Neural progenitor cell (in vitro differentiated cells): ENCODE measurements at regions not wholly inside any gene's neighbourhood (a gene's known extent, or its start where the extent isn't known, plus 50 kb on each side); places are given as distances from the start of the nearest gene placed in this dataset.

Source experiments
- CTCF ChIP-seq: fragments of 200-600 bp; sonication (generic); IDR thresholded peaks from 2 replicates; pipeline ENCODE4 v1.5.1; 2017; ENCODE audit warnings: antibody characterized with exemption, mild to moderate bottlenecking
- EZH2 ChIP-seq: fragments of 200-600 bp; sonication (generic); IDR thresholded peaks from 2 replicates; pipeline ENCODE4 v1.6.1; 2017; ENCODE audit warnings: antibody characterized with exemption, mild to moderate bottlenecking, moderate library complexity
- EZH2phosphoT487 ChIP-seq: fragments of 200-600 bp; sonication (generic); IDR thresholded peaks from 2 replicates; pipeline ENCODE4 v1.6.1; 2017; ENCODE audit warnings: antibody characterized with exemption

DNA sequence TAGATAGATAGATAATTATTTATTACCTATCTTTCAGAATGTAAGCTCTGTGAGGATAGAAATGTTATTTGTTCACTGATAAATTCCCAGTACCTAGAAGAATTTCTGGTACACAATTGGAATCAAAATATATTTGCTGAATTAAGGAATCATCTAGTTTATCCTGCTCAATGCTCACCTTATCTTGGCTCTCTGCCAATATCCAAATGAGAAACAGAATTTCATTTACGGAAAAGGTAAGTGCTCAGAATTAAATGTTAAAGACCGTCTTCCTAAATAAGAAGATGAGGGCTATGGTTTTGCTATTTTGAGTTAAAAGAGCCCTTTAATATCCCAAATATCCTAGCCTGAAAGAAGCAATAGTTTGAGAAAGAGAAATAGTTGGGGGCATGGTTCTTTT lies 232.1 kb upstream of the PDE4D start:
- TF ChIP-seq CTCF, result no peak
- no peak for TF ChIP-seq EZH2phosphoT487
- no peak for TF ChIP-seq EZH2
